ELF-1 (cell line): ENCODE measurements at regions not wholly inside any gene's neighbourhood (a gene's known extent, or its start where the extent isn't known, plus 50 kb on each side); places are given as distances from the start of the nearest gene placed in this dataset.

Experiments used
- DNase-seq: peaks from one replicate; pipeline ENCODE4 v3.0.0-alpha.2; 2016; ENCODE audit warnings: low read depth, low spot score

DNA sequence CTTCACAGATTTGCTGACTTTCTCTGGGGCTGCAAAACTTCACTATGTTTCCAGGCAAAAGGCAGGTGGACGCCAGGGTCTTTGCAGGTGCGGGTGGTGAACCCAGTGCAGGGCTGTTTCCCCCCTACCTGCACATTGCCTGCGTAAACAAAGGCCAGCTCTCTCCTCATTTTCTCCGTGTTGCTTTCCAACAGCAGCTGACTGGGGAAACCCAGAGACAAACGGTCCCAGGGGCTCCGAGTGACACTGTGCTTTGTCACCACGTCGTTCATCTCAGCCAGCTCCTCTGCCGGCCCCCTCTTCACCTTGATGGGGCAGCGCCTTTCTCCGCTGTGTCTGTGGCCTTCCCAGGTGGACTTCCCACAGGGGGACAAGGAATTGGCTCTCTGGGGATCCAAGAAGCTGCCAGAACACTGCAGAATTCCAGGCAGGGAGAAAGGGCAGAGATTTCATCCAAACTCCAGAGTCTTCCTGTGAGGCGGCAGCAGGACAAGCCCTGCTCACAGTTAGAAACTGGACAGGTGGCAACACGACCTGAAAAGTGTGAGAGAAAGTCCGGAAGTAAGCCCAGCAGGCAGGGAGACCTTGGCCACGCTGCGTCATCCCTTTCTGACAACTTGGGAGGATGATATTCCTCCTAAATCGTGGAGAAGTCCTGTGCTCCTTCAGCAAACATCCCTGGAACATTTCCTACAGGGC is 1493.7 kb downstream of the TBC1D22A start:
- DNase-seq: no peak

DNA sequence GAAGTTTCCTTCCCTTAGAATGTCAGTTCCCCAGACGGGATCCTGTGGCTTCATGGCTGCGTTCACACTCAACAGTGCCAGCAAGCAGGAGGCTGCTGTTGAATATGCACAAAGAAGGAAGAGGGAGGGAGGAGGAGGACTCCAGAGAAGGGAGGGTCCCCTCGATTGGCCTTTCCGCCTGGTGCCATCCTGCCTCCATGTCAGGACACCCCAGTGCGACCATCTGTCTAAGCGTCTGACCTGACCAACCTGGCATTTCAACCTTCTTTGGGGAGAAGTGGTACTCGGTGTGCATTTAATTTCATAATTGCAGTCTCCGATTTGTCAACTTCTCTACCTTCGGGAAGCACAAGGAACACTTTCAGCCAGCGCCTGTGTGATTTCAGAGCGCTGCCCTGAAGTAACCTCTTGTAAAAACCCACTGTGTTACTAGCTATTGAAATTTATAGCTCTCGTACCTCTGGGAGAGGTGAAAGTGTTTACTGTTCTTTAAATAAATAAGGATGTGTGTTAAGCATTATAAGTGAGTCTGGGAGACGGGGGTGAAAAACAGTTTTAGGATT is 1491.9 kb downstream of the TBC1D22A start:
- no peak for DNase-seq

DNA sequence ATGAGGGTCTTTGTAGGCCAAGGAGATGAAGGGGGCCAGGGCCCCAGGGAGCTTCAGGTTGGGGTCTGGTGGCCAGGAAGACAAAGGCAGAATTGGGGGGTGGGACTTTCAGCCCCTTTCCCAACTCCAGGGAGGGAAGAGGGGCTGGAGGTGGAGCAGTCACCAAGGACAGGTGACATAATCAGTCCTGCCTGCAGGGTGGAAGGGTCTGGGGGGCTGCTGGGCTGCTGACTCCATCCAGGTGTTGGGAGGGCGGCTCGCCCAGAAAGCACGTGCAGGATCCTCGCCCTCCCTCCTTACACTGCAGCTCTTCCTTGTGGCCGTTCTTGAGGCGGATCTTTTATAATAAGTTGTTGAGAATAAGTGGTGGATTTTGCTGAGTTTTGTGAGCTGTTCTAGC is 1491.1 kb downstream of the TBC1D22A start:
- no peak for DNase-seq

DNA sequence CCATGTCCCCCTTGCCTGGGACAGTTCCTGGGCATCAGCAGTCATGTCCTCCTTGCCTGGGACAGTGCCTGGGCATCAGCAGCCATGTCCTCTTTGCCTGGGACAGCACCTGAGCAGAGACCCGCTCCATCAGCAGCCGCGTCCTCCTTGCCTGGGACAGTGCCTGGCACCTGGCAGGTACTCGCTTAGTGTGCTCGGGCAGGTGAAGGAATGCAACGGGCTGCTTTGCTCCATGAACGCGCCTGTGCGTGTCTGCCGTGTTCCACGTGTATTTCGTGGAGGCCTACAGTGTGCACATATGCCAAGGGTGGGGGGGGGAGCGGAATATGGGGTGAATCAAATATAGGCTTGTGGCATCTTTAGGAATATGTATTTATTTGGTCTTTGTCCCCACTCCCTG is 1490.7 kb downstream of the TBC1D22A start:
- DNase-seq: no peak

DNA sequence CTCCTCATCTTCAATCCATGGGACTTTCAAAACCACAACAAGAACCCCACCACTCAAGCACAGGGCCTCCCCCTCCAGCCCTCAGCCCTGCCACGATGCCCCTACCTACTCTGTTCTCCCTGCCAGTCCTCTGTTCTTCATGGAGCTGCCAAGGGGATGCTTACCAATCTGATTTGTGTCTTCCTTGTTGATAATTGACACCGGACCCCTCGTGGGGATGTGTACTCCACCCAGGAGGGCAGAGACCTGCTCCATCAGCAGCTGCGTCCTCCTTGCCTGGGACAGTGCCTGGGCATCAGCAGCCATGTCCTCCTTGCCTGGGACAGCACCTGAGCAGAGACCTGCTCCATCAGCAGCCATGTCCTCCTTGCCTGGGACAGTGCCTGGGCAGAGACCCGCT is 1489.2 kb downstream of the TBC1D22A start:
- no peak for DNase-seq

DNA sequence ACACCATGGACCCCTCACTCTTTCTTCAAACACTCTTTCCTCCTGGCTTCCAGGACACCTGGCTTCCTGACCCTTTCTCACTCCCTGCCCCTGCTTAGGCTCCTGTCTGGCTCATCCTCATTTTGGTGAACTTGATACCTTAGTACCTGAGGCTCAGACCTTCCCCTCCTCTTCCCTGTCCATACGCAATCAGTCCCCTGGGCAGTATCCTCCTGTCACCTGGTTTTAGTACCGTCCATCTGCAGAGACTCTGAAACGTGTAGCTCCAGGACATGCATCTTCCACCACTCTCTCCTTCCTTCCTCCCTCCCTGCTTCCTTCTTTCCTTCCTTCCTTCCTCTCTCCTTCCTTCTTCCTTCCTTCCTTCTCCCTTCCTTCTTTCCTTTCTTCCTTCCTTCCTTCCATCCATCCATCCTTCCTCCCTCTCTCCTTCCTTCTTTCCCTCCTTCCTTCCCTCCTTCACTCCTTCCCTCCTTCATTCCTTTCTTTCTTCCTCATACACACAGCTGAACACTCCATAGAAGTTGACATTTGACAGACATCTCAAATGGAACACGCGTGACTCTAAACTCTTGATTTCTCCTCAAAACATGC is 1488.6 kb downstream of the TBC1D22A start:
- no peak for DNase-seq

DNA sequence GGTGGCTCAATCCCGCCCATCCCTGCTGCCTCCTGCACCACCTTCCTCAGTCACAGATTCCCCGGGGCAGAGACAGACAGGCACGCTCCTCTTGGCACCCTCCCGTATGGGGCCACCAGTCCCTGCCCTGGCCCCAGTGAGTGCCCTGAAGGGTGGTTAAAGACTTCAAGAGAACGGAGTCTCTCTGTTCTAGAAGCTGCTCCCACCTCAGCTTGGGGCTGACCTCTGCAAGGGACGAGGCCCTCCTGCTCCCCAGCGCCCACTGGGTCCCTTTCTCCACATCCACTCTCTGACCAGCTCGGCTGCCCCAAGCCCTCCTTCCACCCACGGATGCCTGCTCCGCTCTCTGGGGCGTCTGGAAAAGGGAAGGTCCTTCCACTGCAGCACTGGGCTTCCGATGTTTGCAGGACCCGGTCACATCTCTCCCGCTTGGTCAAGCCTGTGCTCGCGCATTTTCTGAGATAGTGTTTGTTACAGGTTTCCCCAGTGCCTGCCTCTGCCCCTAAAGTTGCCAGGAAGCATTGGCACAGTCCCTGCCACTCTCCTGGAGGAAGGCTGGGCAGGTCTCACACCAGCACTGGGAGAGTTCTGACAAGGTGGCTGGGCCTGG is 1487.9 kb downstream of the TBC1D22A start:
- no peak for DNase-seq

DNA sequence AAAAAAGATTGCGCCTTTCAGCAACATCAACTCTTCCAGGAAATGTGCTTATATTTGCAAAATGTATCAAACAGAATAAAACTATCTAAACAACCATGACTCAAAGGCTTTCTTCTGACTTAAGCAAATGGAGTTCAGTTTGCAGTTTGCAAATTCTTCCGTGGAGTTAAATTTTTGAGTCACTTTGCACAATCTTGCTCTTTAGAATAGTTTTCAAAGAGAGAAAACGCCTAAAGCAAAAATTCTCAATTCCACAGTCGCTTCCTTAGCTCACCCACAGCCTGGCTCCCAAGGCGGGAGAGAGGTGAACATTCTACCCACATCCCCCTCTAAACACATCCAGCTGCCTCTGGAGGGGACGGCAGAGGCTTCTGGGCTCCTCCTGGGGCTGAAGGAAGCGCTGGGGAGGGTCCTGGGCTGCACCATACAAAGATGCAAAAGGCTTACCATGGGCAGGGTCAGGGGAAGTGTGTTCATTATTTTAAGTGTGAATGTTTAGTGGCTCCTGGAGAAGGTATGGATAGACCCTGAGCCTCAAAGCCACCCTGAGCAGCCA is 1487.3 kb downstream of the TBC1D22A start:
- DNase-seq: no peak

DNA sequence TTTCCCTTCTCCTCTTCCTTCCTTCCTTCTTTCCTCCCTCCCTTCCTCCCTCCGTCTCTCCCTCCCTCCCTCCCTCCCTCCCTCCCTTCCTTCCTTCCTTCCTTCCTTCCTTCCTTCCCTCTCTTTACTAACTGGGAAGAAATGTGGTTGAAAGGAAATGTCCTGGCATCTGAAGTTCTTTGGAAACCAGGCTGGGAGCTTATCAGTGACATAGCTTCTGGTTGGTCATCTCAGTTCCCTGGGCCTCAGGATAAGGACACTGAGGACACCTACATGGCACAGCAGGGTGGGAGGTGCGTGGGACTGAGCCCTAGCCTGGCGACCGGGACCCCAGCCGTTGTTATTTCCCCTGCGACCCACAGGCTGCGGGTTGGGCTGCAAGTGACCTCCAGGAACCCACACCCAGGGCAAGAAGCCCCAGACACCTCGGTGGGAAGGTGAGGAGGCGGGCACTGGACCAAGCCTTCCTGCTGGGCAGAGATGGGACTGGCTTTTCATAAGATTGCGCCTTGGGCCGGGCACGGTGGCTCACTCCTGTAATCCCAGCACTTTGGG is 1486.5 kb downstream of the TBC1D22A start:
- no peak for DNase-seq

DNA sequence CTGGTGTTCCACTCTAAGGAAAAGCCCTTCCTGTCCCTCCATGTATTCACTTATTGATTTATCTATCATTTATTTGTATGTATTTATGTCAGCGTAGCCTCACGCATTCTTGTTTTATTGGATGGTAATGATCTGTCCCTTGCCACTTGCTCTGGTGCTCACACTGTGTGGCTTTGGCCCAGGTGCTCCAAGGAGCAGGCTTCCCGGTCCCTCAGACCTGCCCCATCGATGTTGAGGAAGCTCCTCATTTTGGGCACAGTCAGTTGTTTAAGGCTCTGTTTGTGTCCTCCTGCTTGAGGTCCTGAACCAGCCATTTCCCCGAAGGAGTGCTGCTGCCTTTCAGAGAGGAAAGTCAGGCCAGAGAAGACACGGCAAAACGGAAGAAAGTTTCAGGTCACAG is 1485.4 kb downstream of the TBC1D22A start:
- DNase-seq: no peak

DNA sequence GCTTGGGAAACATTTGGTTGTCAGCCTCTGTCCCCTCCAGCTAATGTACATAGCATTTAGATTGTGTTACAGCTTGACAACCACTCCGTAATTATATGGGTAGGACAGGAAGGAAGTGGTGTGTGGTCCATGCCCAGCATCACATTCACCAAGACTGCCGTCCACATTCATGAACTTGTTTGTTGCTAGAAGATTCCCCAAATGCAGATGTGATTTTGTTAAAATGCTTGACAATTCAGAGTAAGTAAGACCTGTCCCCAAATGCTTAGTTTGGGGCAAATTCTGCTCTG is 1482.7 kb downstream of the TBC1D22A start:
- DNase-seq: no peak

DNA sequence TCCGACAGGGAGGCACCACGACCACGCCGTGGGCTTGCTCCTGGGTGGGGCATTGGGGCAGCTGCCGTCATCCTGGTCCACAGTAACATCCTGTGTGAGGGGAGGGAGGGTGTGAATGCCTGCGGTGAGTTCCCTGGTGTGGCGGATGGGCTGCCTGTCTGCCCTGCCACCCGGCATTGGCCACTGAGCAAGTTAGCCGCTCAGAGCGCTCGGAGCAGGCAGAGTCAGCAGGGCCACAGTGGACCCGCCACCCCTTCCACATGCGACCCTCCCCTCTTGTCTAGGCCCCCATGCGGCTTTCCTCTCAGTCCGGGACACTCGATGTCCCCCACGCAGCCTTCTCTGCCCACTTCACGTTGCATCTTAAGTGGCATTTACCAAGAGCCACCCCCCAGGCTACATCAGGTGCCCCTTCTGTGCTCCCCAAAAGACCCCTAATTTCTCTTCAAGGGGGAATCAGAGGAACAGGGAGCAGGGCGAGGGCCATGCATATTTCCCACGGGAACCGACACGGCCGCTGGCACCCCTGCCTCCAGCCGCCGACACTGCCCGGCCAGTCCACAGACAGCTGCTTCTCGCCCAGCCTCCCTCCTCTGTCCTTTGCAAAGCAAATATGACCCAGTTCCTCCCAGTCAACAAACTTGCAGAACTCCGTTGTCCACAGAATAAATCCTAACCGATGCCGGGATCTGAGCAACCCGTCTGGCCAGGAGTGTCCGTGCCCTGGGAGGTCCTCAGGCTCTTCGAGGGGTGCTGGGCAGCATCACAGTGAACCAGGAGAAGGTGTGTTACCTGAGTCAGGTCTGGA is 1482.1 kb downstream of the TBC1D22A start:
- DNase-seq: no peak

DNA sequence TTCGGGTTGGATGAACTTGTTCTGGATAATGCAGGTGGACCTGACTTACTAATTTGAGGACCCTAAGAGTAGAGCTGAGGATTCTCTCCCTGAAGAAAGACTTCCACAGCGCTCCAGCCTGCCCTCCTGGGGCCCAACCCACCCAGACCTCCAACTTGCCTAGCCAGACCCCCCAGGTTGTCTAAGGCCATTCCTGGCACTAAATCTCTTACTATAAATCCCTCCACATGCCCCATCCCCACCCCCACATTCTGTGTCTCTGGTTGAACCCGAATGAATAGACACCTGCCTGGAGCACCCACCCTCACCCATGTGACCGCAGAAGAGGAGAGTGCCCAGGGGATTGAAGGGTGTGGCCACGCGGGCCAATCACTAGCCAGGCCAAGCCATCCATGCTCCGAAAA is 1480.0 kb downstream of the TBC1D22A start:
- DNase-seq: no peak

DNA sequence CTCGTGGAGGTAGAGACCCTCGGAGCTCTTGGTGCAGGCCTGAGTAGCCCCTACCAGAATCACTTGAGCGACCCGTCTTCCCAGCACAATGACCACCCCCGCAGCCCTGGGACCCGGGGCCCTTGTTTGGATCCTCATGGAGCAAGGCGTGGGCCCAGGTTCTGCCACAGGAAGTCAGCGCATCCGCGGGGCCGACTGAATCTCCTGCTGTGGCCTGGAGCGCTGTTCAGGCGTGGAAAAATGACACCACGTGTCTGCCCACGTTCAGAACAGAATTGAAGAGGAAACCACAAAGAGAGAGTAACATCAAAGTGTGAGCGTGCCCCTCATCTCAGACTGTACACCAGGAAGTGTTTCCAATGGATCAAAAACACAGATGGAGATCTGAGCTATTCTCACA is 1479.2 kb downstream of the TBC1D22A start:
- DNase-seq: no peak

DNA sequence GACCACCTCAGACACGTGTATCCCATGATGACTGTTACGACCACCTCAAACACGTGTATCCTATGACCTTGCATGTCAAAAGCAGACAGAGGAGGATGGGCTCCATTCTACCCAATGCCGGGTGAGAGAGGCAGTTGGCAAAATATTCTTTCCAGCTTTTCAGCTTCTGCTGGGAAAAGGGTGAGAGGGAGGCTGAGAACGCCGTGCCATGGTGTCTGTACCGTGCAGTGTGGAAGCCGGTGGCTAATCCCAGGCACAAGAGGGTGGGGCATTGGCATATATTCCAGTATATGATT is 1478.4 kb downstream of the TBC1D22A start:
- DNase-seq: no peak

DNA sequence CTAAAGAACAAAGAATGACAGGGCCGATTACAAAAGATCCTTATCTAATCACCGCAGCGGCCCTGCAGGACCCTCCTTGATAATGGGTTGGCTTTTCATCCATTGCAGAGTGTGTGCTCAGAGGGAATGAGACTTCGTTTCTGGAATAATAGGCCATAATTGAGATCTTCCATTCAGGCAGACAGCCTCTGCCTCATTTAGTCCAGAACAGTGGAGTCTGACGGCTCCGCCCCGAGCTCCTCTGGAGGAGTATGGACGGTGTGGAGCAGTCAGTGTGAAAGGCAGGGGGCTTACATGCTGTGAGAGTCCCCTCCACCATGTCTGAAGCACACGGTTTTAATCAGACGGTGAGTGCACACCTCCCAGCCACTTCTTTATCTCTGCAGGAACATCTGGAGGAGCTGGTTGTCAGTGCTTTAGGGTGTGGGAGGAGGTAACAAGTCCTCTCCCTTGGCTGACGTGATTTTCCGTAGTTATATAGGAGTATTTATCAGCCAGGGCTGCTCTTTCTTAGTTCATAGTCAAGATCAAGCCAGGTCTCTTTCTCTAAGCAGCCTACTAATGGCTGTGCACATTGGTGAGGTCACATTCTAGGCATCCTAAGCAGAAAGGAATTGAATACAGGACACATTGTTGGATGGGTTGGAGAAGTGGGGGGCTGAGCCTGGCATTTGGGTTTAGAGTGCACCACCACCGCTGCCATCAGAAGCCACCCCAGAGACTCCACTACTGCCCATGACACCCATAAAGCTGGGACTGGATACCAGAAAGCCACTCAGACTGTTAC is 1477.9 kb downstream of the TBC1D22A start:
- peak; percentile 75 for DNase-seq

DNA sequence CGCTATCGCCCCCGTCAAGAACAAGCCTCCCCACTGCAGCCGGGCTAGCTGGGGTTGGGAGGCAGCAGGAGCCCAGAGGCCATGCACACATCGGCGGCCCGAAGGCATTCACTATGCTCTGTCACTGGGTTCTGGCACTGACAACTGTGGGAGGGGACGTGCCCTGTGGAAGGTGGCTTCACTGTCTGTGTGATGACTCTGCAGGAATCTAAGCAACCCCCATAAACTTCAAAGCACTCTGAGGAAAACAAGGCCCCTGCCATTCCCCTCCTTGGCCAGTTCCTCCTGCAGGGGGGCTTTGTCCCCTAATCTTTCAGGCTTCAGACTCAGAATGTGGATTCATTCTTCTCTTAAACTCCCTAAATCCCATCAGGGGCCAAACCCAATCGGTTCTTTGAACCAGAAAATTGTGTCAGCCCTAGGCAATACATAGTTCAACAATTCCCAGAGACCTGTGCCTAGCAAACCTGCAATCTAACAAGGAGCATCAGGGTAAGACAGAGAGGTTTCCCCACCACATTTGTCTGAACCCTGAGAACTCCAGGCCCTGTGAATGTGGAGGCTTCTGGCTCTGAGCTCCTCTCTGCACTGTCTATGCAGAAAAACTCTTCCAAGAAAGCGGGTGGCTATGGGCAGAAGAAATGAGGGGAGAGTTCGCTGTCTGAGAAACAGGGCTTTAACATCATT is 1477.2 kb downstream of the TBC1D22A start:
- peak; percentile 81 for DNase-seq

DNA sequence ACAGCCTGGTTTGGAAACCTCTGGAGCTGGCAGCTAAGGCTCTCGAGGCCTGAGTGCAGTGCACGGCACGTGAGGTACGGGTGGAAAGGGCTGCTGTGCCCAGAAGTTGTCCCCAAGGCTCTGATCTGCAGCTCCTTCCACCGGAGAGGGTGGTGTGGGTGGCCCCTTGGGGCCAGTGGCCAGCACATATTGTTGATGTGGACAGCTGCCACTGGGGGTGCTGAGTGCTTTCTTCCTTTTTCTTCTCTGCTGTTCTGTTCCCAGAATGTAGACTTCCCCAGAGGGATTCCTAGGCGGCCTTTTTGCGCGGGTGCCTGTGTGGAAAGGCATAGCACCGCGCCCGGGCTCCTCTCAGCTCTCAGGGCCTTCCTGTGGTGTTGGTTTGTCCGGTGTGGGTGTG is 1476.5 kb downstream of the TBC1D22A start:
- DNase-seq: no peak

DNA sequence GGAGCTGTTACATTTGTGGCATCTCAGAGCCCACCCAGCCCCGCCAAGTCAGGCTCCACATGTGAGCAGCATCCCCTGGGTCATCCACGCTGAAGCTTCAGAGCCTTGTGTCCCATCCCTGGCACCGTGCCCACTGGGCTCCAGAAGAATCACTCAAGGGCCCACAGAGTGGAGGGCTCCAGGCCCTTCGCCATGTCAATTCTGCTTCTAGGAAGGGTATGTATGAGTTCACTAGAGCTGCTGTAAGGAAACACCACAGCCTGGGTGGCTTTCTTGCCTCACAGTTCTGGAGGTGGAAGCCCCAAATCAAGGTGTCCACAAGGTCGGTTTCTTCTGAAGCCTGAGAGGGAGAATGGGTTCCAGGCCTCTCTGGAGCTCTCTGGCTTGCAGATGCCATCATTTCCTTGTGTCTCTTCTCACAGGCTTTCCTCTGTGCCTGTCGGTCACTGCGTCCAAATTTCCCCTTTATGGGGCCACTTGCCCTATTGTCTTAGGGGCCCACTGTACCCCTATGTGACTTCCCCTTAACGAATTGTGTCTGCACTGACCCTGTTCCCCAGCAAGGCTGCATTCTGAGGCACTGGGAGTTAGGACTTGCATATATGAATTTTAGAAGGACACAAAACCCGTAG is 1476.0 kb downstream of the TBC1D22A start:
- DNase-seq: no peak
